Endothelial cell of umbilical vein (primary cell): ENCODE measurements at regions not wholly inside any gene's neighbourhood (a gene's known extent, or its start where the extent isn't known, plus 50 kb on each side); places are given as distances from the start of the nearest gene placed in this dataset.

Experiments used
- BruUV-seq: library from RNA; stranded (reverse); fragments of 400-500 nt; replicated peaks from 2 replicates; lab custom pipeline; 2021; lab: Mats Ljungman, UMichigan
- CTCF ChIA-PET: fragments of 300-600, 350-600 bp; sonication (Branson Sonifier 250); formaldehyde crosslinking; loops from one replicate; lab custom pipeline; 2021; ENCODE audit warnings: antibody characterized with exemption, inconsistent platforms; lab: Charles Lee
- POLR2A ChIA-PET: fragments of 300-600, 350-600 bp; sonication (Branson Sonifier 250); formaldehyde crosslinking; loops from one replicate; lab custom pipeline; 2021; ENCODE audit warnings: antibody characterized with exemption, inconsistent platforms; lab: Charles Lee
- DNase-seq: peaks from one replicate; pipeline ENCODE4 v3.0.0-alpha.2; 2011; ENCODE audit warnings: low read depth, low spot score
- FAIRE-seq: peaks from 2 replicates; lab custom pipeline; 2011; peaks lifted over from hg19 to GRCh38; lab: Jason Lieb, UNC
- H2AFZ ChIP-seq: 2 replicates; pipeline ENCODE4 v1.6.0; 2012; ENCODE audit warnings: low read depth, low read length, control low read depth, inconsistent platforms
- H3K27ac ChIP-seq: 2 replicates; pipeline ENCODE4 v1.5.1; 2011; ENCODE audit warnings: low read depth, mild to moderate bottlenecking, control low read depth, low read length, moderate library complexity; ENCODE audit not compliant: insufficient read depth
- H3K27me3 ChIP-seq, 2 experiments: 2 replicates each; pipeline versions ENCODE4 v1.6.0 to v1.6.1; 2011; ENCODE audit warnings: low read length in 2 of 2, mixed read lengths in 1 of 2; ENCODE audit not compliant: control insufficient read depth in 2 of 2, insufficient read depth in 2 of 2
- H3K36me3 ChIP-seq, 2 experiments: 2 replicates in 1 of 2; 3 replicates in 1 of 2; pipeline ENCODE4 v1.5.1; 2011; ENCODE audit warnings: low read length in 2 of 2, mild to moderate bottlenecking in 1 of 2, moderate library complexity in 1 of 2; ENCODE audit not compliant: control insufficient read depth in 2 of 2, insufficient read depth in 2 of 2; ENCODE audit errors: extremely low read depth in 1 of 2
- H3K4me1 ChIP-seq: 3 replicates; pipeline ENCODE4 v1.5.1; 2011; ENCODE audit warnings: mild to moderate bottlenecking, low read length; ENCODE audit not compliant: control insufficient read depth, insufficient read depth; ENCODE audit errors: extremely low read depth
- H3K4me2 ChIP-seq: 2 replicates; pipeline ENCODE4 v1.6.1; 2011; ENCODE audit warnings: low read length, control low read depth, mixed read lengths; ENCODE audit not compliant: insufficient read depth
- H3K4me3 ChIP-seq, 3 experiments: fragments of 200-600 bp in 1 of 3; sonication (generic), shearing (Covaris generic) in 1 of 3; replicated peaks in 1 of 3; 2 replicates each; pipeline ENCODE4 v1.5.1; 2011 to 2016; ENCODE audit warnings: control low read depth in 3 of 3, low read length in 3 of 3, mild to moderate bottlenecking in 2 of 3, inconsistent platforms in 1 of 3, low read depth in 1 of 3, moderate library complexity in 1 of 3; ENCODE audit not compliant: insufficient read depth in 1 of 3
- H3K79me2 ChIP-seq: 2 replicates; pipeline ENCODE4 v1.6.0; 2012; ENCODE audit warnings: low read length, inconsistent platforms; ENCODE audit not compliant: control insufficient read depth, insufficient read depth
- H3K9ac ChIP-seq: replicated peaks from 2 replicates; pipeline ENCODE3; 2011; ENCODE audit warnings: low read length, control low read depth; ENCODE audit not compliant: insufficient read depth; ENCODE audit errors: extremely low read depth
- H3K9me1 ChIP-seq: replicated peaks from 3 replicates; pipeline ENCODE4 v1.6.0; 2011; ENCODE audit warnings: mild to moderate bottlenecking, low read length; ENCODE audit not compliant: control insufficient read depth, insufficient read depth; ENCODE audit errors: extremely low read depth
- H3K9me3 ChIP-seq: replicated peaks from 2 replicates; pipeline ENCODE4 v1.5.1; 2012; ENCODE audit warnings: low read length, inconsistent platforms; ENCODE audit not compliant: control insufficient read depth, insufficient read depth
- H4K20me1 ChIP-seq: replicated peaks from 2 replicates; pipeline ENCODE3; 2011; ENCODE audit warnings: mild to moderate bottlenecking, low read length; ENCODE audit not compliant: control insufficient read depth, insufficient read depth; ENCODE audit errors: extremely low read depth
- EZH2 ChIP-seq: IDR thresholded peaks from 2 replicates; pipeline ENCODE4 v1.6.1; 2012; ENCODE audit warnings: borderline replicate concordance, low read depth, mild to moderate bottlenecking, moderate library complexity, low read length, inconsistent platforms; ENCODE audit not compliant: severe bottlenecking
- FOS ChIP-seq: IDR thresholded peaks from 2 replicates; pipeline ENCODE4 v1.6.1; 2011; ENCODE audit warnings: mild to moderate bottlenecking, low read length, moderate library complexity, borderline replicate concordance; ENCODE audit not compliant: insufficient read depth
- GATA2 ChIP-seq: IDR thresholded peaks from 2 replicates; pipeline ENCODE4 v1.7.0; 2011; ENCODE audit warnings: low read depth, mild to moderate bottlenecking, moderate library complexity, mixed read lengths, low read length; ENCODE audit not compliant: insufficient read length, insufficient read depth
- JUN ChIP-seq: IDR thresholded peaks from 2 replicates; pipeline ENCODE4 v1.6.1; 2011; ENCODE audit warnings: borderline replicate concordance, low read depth; ENCODE audit not compliant: insufficient read length, insufficient read depth
- MYC ChIP-seq: IDR thresholded peaks from one replicate; pipeline ENCODE4 v1.6.1; 2011; ENCODE audit warnings: mild to moderate bottlenecking, low read depth, low read length
- POLR2A ChIP-seq: IDR thresholded peaks from 2 replicates; pipeline ENCODE4 v1.6.1; 2012; ENCODE audit warnings: low read depth, mild to moderate bottlenecking, control low read depth, low read length
- POLR2AphosphoS5 ChIP-seq: IDR thresholded peaks from 2 replicates; pipeline ENCODE4 v1.6.1; 2012; ENCODE audit warnings: low read depth, mild to moderate bottlenecking, control low read depth, low read length, moderate library complexity; ENCODE audit not compliant: insufficient read depth
- dilution Hi-C: fragments of 300-500 bp; cut with MboI; formaldehyde crosslinking; loops from one replicate; pipeline ENCODE4 v1.15.0; 2019; ENCODE audit warnings: low sequenced_read_pairs; ENCODE audit not compliant: extremely low pct_ligation_motif_present
- intact Hi-C: fragments of 100-400 bp; cut with micrococcal nuclease; formaldehyde crosslinking; loops from one replicate; pipeline ENCODE4 v1.10.0; 2022
- TF ChIP-seq, protein P1 (sequence below): IDR thresholded peaks from 2 replicates; pipeline ENCODE4 v1.6.1; 2011; ENCODE audit not compliant: insufficient read depth, insufficient read length
- TF ChIP-seq, protein P2 (sequence below), 2 donors: IDR thresholded peaks; 1 replicate in 1 of 2; 2 replicates in 1 of 2; pipeline ENCODE4 v1.5.1; 2011; ENCODE audit warnings: low read length in 2 of 2, mild to moderate bottlenecking in 2 of 2, moderate library complexity in 2 of 2, control low read depth in 1 of 2, inconsistent platforms in 1 of 2, low read depth in 1 of 2; ENCODE audit not compliant: insufficient read depth in 1 of 2; ENCODE audit errors: extremely low read depth in 1 of 2

DNA sequence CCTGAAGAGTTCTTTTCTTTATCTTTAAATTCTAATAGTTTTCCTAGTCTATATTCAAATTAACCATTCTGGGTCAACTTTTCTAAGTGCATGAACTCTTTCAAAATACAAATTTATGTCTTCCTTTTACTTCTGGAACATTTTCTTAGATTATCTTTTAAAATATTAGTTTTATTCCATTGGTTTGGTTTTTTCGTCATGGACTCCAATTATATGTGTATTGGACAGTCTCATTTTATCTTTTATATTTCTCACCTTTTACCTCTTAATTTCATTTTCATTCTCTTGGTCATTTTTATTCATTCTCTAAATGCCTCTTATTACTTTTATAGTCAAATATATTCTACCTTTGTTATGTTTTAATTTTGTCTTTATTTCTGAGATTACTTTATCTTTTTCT is 356.7 kb upstream of the MMS22L start:
- ChIA-PET CTCF (no interaction called here), POLR2A (no interaction called here)
- no peaks in the 10 kb centered on the region for H3K9me3 ChIP-seq
- no peaks in the 10 kb centered on the region for H3K4me1 ChIP-seq
- no peaks in the 10 kb centered on the region for H3K79me2 ChIP-seq
- H3K36me3 ChIP-seq, result no peaks in the 10 kb centered on the region
- dilution Hi-C loops, result no loop called here
- H2AFZ ChIP-seq, result no peak overlapping the region
- no peaks in the 10 kb centered on the region for H3K27me3 ChIP-seq
- H4K20me1 ChIP-seq, result no peaks in the 10 kb centered on the region
- H3K4me3 ChIP-seq, result no peak overlapping the region
- H3K9ac ChIP-seq, result no peak overlapping the region
- TF ChIP-seq POLR2AphosphoS5 (no peak), JUN (no peak), FOS (no peak), GATA2 (no peak), MYC (no peak), EZH2 (no peak), POLR2A (no peak)
- TF ChIP-seq, protein P1, sequence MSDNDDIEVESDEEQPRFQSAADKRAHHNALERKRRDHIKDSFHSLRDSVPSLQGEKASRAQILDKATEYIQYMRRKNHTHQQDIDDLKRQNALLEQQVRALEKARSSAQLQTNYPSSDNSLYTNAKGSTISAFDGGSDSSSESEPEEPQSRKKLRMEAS, result no peak
- TF ChIP-seq, protein P2, sequence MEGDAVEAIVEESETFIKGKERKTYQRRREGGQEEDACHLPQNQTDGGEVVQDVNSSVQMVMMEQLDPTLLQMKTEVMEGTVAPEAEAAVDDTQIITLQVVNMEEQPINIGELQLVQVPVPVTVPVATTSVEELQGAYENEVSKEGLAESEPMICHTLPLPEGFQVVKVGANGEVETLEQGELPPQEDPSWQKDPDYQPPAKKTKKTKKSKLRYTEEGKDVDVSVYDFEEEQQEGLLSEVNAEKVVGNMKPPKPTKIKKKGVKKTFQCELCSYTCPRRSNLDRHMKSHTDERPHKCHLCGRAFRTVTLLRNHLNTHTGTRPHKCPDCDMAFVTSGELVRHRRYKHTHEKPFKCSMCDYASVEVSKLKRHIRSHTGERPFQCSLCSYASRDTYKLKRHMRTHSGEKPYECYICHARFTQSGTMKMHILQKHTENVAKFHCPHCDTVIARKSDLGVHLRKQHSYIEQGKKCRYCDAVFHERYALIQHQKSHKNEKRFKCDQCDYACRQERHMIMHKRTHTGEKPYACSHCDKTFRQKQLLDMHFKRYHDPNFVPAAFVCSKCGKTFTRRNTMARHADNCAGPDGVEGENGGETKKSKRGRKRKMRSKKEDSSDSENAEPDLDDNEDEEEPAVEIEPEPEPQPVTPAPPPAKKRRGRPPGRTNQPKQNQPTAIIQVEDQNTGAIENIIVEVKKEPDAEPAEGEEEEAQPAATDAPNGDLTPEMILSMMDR (IDR thresholded peaks at IDR 0.05; ENCODE audit: extremely low read depth in 1 of 2, insufficient read depth in 1 of 2, low read depth in 1 of 2, low read length in 2 of 2), result no peak
- no peak for FAIRE-seq
- no TSS peak for BruUV-seq
- DNase-seq, result no peak
- H3K4me2 ChIP-seq, result no peak overlapping the region
- H3K9me1 ChIP-seq, result no peaks in the 10 kb centered on the region
- H3K27ac ChIP-seq, result no peak overlapping the region
- intact Hi-C loops, result no loop called here
